Urinary bladder (tissue), 3 donors: ENCODE measurements at regions not wholly inside any gene's neighbourhood (a gene's known extent, or its start where the extent isn't known, plus 50 kb on each side); places are given as distances from the start of the nearest gene placed in this dataset.

Experiments
- DNase-seq: peaks from one replicate; pipeline ENCODE4 v3.0.0-alpha.2; 2015; ENCODE audit errors: extremely low spot score
- H3K27ac ChIP-seq: one replicate; pipeline ENCODE4 v1.5.1; 2013; ENCODE audit warnings: low read depth, mild to moderate bottlenecking, moderate library complexity
- H3K36me3 ChIP-seq: one replicate; pipeline ENCODE4 v1.6.1; 2013; ENCODE audit warnings: mild to moderate bottlenecking, moderate library complexity; ENCODE audit not compliant: insufficient read depth
- H3K4me1 ChIP-seq: one replicate; pipeline ENCODE4 v1.6.1; 2013; ENCODE audit warnings: mild to moderate bottlenecking, moderate library complexity; ENCODE audit not compliant: insufficient read depth
- H3K4me3 ChIP-seq: one replicate; pipeline ENCODE4 v1.5.1; 2013; ENCODE audit warnings: low read depth, low read length
- WGBS: extraction: QIAGEN DNeasy Blood & Tissue Kit; methylation state at CpG from one replicate; pipeline ENCODE4 v1.1.7; 2013; 5-methylcytosine and 5-hydroxymethylcytosine counted together
- donor health status: healthy with polysubstance abuse.
- donor health status: healthy.

GRCh38 chr3:9301091-9301490, 51.6 kb upstream of the SRGAP3 start:
- no peak for DNase-seq
- Histone ChIP-seq H3K27ac (no peak overlapping the region), H3K4me1 (no peaks in the 10 kb centered on the region), H3K4me3 (no peak overlapping the region), H3K36me3 (no peaks in the 10 kb centered on the region)
- WGBS, result 80% methylated on average over 5 of the region's 5 CpGs

GRCh38 chr3:9301798-9302197, 52.4 kb upstream of the SRGAP3 start:
- Histone ChIP-seq H3K4me1 (no peaks in the 10 kb centered on the region), H3K36me3 (no peaks in the 10 kb centered on the region), H3K27ac (no peak overlapping the region), H3K4me3 (no peak overlapping the region)
- DNase-seq, result no peak
- WGBS, result 74% methylated on average over 10 of the region's 10 CpGs

- Histone ChIP-seq H3K4me3 (no peak overlapping the region), H3K4me1 (no peaks in the 10 kb centered on the region), H3K36me3 (no peaks in the 10 kb centered on the region), H3K27ac (no peak overlapping the region)
- 14% methylated on average over 24 of the region's 24 CpGs for whole genome bisulfite sequencing
- peak; percentile 79 for DNase-seq
Measured at GRCh38 chr3:9302425-9303181, 53.2 kb upstream of the SRGAP3 start.

GRCh38 chr3:9308298-9308990, 54.4 kb upstream of the THUMPD3 start:
- 69% methylated on average over 3 of the region's 3 CpGs for WGBS
- no peak overlapping the region for H3K4me3 ChIP-seq
- H3K36me3 ChIP-seq, result no peaks in the 10 kb centered on the region
- H3K4me1 ChIP-seq, result no peaks in the 10 kb centered on the region
- H3K27ac ChIP-seq, result no peak overlapping the region
- DNase-seq, result no peak

- no peak for DNase-seq
- Histone ChIP-seq H3K4me3 (no peak overlapping the region), H3K27ac (no peak overlapping the region), H3K36me3 (no peaks in the 10 kb centered on the region), H3K4me1 (no peaks in the 10 kb centered on the region)
- 91% methylated on average over 3 of the region's 3 CpGs for WGBS
Measured at GRCh38 chr3:9310043-9310442, 52.8 kb upstream of the THUMPD3 start.

GRCh38 chr3:9311228-9311627, 51.6 kb upstream of the THUMPD3 start:
- H3K27ac ChIP-seq, result no peak overlapping the region
- H3K36me3 ChIP-seq, result no peaks in the 10 kb centered on the region
- DNase-seq, result no peak
- 64% methylated on average over 6 of the region's 6 CpGs for WGBS
- H3K4me3 ChIP-seq, result no peak overlapping the region
- H3K4me1 ChIP-seq, result no peaks in the 10 kb centered on the region
